ENCODE measurements at regions not wholly inside any gene's neighbourhood (a gene's known extent, or its start where the extent isn't known, plus 50 kb on each side); places are given as distances from the start of the nearest gene placed in this dataset.

GRCh38 chr10:90167174-90168064 is 466.0 kb downstream of the KIF20B start:
- DNase-seq = no peak
- POLR2A ChIA-PET = no interaction called here
- Mint-ChIP-seq H3K4me3 (no peak overlapping the region), H3K4me1 (no peaks in the 10 kb centered on the region), H3K27me3 (peaks cover 0 to 2% (median 0%) of the 10 kb centered on the region in 5 donors), H3K36me3 (no peaks in the 10 kb centered on the region), H3K9me3 (peaks cover 0 to 14% (median 0%) of the 10 kb centered on the region in 9 donors), H3K27ac (no peak overlapping the region)
- no peak for ATAC-seq

DNA sequence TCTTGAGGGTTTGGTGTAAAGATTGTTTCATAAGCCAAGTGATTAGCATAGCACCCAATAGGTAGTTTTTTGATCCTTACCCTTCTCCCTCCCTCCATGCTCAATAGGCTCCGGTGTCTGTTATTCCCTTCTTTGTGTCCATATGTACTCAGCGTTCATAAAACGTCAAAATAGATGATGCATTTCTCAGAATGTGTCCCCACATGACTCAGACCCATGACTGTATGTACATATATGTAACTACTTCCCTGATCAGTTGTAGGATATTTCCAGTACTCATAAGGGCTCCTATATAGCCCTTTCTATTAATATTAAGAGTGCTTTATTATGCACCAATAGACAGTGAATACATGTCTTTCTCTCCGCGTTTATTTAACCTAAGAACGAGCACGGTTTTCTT is 466.9 kb downstream of the KIF20B start:
- peaks cover 0 to 3% (median 0%) of the 10 kb centered on the region in 5 donors for H3K27me3 Mint-ChIP-seq
- DNase-seq = no peak
- ATAC-seq = no peak
- H3K4me1 Mint-ChIP-seq = no peaks in the 10 kb centered on the region
- no peak overlapping the region for H3K27ac Mint-ChIP-seq
- POLR2A ChIA-PET = no interaction called here
- H3K4me3 Mint-ChIP-seq = no peak overlapping the region
- no peaks in the 10 kb centered on the region for H3K36me3 Mint-ChIP-seq
- peaks cover 0 to 14% (median 0%) of the 10 kb centered on the region in 9 donors for H3K9me3 Mint-ChIP-seq

DNA sequence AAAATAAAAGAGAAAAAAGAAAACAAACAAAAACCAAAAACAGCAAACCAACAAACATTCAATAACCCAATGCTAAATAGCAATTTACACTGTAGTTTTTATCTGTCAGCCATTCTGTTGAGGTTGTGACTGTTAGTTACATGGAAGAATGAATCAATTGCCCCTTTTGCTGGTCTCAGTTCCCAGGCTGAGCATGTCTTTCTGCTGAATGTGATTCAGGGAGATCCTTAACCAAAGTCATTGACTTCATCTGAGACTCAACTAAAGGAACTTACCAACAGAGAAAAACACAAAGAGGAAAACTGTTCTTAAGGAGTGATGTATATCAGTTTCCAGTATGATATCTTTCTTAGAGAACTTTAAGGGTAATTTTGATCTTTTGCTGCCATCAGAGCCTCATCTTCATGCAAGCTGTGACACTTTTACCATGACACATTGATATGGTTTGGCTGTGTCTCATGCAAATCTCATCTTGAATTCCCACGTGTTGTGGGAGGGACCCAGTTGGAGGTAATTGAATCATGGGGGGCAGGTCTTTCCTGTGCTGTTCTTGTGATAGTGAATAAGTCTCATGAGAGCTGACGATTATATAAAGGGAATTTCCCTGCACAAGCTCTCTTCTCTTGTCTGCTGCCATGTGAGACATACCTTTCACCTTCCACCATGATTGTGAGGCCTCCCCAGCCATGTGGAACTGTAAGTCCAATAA is 469.8 kb downstream of the KIF20B start:
- ATAC-seq (no peak), DNase-seq (no peak)
- no peak overlapping the region for H3K27ac Mint-ChIP-seq
- peaks cover 0 to 3% (median 0%) of the 10 kb centered on the region in 5 donors for H3K27me3 Mint-ChIP-seq
- H3K4me1 Mint-ChIP-seq = no peaks in the 10 kb centered on the region
- H3K36me3 Mint-ChIP-seq = no peaks in the 10 kb centered on the region
- H3K4me3 Mint-ChIP-seq = no peak overlapping the region
- peaks cover 0 to 8% (median 0%) of the 10 kb centered on the region in 9 donors for H3K9me3 Mint-ChIP-seq
- POLR2A ChIA-PET = no interaction called here

- Mint-ChIP-seq H3K9me3 (peaks cover 0 to 15% (median 0%) of the 10 kb centered on the region in 9 donors), H3K27ac (no peak overlapping the region), H3K4me1 (no peaks in the 10 kb centered on the region), H3K36me3 (no peaks in the 10 kb centered on the region), H3K27me3 (peaks cover 0 to 3% (median 0%) of the 10 kb centered on the region in 5 donors), H3K4me3 (no peak overlapping the region)
- no peak for ATAC-seq
- DNase-seq = no peak
- POLR2A ChIA-PET = no interaction called here
Measured at GRCh38 chr10:90174531-90174930, 473.1 kb downstream of the KIF20B start.

DNA sequence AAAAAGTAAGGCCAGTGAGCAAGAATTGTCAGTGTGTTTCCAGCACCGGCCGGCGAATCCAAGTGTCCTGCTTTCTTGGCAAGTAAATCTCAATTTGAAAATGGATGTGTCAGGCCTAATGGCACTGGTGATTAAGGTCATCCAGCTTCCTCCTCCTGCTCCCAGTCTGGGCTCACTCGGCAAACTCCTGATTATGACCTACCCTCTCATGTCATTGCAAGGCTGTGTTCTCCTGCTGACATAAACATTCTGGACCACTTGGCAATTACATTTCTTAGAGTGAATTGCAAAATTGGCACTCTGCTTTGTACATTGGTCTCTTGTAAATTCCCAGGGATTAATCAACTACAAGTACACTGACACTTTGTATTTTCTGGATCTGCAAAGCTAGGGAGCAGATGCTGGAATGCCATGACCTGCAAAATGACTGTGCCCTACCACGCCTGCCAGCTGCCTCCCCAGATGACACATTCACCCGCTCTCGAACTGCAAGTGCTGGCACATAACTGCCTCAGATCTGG is 473.8 kb downstream of the KIF20B start:
- no peak for DNase-seq
- Mint-ChIP-seq H3K27ac (no peak overlapping the region), H3K4me3 (no peak overlapping the region), H3K36me3 (no peaks in the 10 kb centered on the region), H3K4me1 (no peaks in the 10 kb centered on the region), H3K9me3 (peaks cover 0 to 15% (median 0%) of the 10 kb centered on the region in 9 donors), H3K27me3 (peaks cover 0 to 3% (median 0%) of the 10 kb centered on the region in 5 donors)
- POLR2A ChIA-PET = no interaction called here
- ATAC-seq = no peak

GRCh38 chr10:90179696-90180407 is 478.5 kb downstream of the KIF20B start:
- no peak for ATAC-seq
- H3K36me3 Mint-ChIP-seq = no peaks in the 10 kb centered on the region
- H3K4me1 Mint-ChIP-seq = no peaks in the 10 kb centered on the region
- H3K27me3 Mint-ChIP-seq = peaks cover 0 to 2% (median 0%) of the 10 kb centered on the region in 5 donors
- DNase-seq = no peak
- peaks cover 0 to 15% (median 3%) of the 10 kb centered on the region in 9 donors for H3K9me3 Mint-ChIP-seq
- H3K27ac Mint-ChIP-seq = no peak overlapping the region
- H3K4me3 Mint-ChIP-seq = no peak overlapping the region
- POLR2A ChIA-PET = no interaction called here

DNA sequence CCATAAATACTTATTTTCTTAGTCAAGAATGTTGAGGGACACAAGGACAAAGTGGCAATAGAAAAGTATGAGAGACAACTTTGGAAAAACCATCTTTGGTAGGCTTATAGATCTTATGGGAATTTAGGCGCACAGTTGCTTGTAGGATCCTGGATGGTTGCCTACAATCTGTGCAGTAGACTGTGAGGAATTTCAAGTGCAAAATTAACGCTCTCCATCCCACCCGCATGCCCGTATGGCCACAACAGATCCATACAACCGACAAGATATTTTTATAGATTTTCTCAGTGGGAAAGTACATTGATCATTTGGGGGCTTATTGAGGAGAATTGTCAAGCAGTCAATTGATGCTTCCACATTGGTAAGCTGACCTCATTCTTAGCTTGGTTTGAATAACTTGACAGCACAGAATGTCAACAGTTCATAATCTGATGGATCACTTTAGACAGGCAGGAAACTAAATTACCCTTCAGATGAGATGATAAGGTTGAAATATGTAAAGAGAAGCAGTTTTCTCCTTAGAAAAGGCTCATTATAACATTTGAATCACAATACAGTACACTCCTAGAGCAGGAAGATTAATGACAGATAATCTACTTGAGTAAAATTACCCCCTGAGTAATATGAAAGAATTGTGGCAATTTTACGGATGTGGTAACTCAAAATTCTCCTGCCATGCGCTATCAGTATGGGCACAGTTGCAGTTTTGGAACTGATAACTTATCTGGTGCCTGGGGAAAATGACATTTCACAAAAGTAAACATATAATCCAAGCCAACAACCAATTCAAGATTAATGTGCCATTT is 479.7 kb downstream of the KIF20B start:
- no peaks in the 10 kb centered on the region for H3K36me3 Mint-ChIP-seq
- DNase-seq (no peak), ATAC-seq (no peak)
- H3K9me3 Mint-ChIP-seq = peaks cover 0 to 15% (median 3%) of the 10 kb centered on the region in 9 donors
- POLR2A ChIA-PET = no interaction called here
- H3K4me3 Mint-ChIP-seq = no peak overlapping the region
- H3K27me3 Mint-ChIP-seq = peaks cover 0 to 2% (median 0%) of the 10 kb centered on the region in 5 donors
- no peak overlapping the region for H3K27ac Mint-ChIP-seq
- no peaks in the 10 kb centered on the region for H3K4me1 Mint-ChIP-seq

GRCh38 chr10:90192825-90193224 is 491.4 kb downstream of the KIF20B start:
- H3K36me3 Mint-ChIP-seq = no peaks in the 10 kb centered on the region
- H3K4me3 Mint-ChIP-seq = no peak overlapping the region
- ATAC-seq = no peak
- POLR2A ChIA-PET = no interaction called here
- no peaks in the 10 kb centered on the region for H3K4me1 Mint-ChIP-seq
- no peak for DNase-seq
- no peaks in the 10 kb centered on the region for H3K9me3 Mint-ChIP-seq
- peaks cover 0 to 9% (median 0%) of the 10 kb centered on the region in 5 donors for H3K27me3 Mint-ChIP-seq
- H3K27ac Mint-ChIP-seq = no peak overlapping the region

DNA sequence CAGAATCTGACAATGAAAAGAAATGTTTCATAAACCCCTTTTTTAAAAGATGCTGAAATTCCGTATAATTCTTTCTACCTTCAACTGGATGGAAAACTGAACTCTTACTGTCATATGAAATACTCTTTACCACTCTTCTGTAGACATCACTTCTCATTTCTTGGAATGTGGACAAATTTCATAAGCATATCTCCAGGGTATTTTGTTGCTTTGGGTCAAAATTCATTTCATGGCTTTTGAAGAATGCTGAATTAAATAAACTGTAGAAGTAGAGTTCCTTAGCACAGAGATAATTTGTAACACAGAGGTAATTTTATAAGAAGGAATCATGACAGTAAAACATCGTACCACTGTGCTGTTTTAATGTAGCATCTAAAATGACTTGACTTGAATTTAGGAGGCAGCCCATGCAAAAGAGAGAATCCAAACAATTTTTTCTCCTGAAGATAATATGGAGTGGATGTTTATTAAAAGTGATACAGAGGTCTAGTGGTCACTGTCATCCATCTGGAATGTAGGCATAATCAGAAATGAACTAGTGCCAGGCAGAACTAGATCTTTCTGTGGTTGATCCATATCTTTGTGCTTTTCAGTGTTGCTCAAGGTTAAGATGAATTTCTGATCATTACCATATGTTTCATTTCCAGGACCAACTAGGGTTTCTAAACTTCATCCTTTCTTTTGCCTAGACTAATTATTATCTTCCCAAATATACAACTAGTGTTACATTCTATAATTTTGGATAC is 492.0 kb downstream of the KIF20B start:
- Mint-ChIP-seq H3K9me3 (no peaks in the 10 kb centered on the region), H3K27ac (no peak overlapping the region), H3K36me3 (no peaks in the 10 kb centered on the region), H3K4me1 (no peaks in the 10 kb centered on the region), H3K27me3 (peaks cover 0 to 8% (median 0%) of the 10 kb centered on the region in 5 donors), H3K4me3 (no peak overlapping the region)
- POLR2A ChIA-PET = no interaction called here
- ATAC-seq (no peak), DNase-seq (no peak)

GRCh38 chr10:90195288-90195840 is 494.0 kb downstream of the KIF20B start:
- no peak overlapping the region for H3K4me3 Mint-ChIP-seq
- H3K4me1 Mint-ChIP-seq = no peaks in the 10 kb centered on the region
- ATAC-seq (no peak), DNase-seq (no peak)
- no peaks in the 10 kb centered on the region for H3K36me3 Mint-ChIP-seq
- no peak overlapping the region for H3K27ac Mint-ChIP-seq
- POLR2A ChIA-PET = no interaction called here
- H3K27me3 Mint-ChIP-seq = peaks cover 0 to 6% (median 0%) of the 10 kb centered on the region in 5 donors
- no peaks in the 10 kb centered on the region for H3K9me3 Mint-ChIP-seq

- no peak overlapping the region for H3K27ac Mint-ChIP-seq
- H3K4me3 Mint-ChIP-seq = no peak overlapping the region
- no peaks in the 10 kb centered on the region for H3K36me3 Mint-ChIP-seq
- DNase-seq = no peak
- peaks cover 0 to 6% (median 0%) of the 10 kb centered on the region in 5 donors for H3K27me3 Mint-ChIP-seq
- no peak for ATAC-seq
- POLR2A ChIA-PET = no interaction called here
- no peaks in the 10 kb centered on the region for H3K9me3 Mint-ChIP-seq
- no peaks in the 10 kb centered on the region for H3K4me1 Mint-ChIP-seq
Measured at GRCh38 chr10:90197766-90198165, 496.4 kb downstream of the KIF20B start.
